Stomach (tissue), 4 donors: ENCODE measurements at regions not wholly inside any gene's neighbourhood (a gene's known extent, or its start where the extent isn't known, plus 50 kb on each side); places are given as distances from the start of the nearest gene placed in this dataset.

ENCODE experiments used
- CTCF ChIP-seq, 7 experiments: fragments of 450-650 bp in 4 of 7; fragments of 200-600 bp in 3 of 7; sonication (generic) in 3 of 7; IDR thresholded peaks; one replicate each; pipeline ENCODE4 v1.5.1; 2016 to 2019; ENCODE audit warnings: antibody characterized with exemption in 7 of 7, control low read depth in 2 of 7, mild to moderate bottlenecking in 1 of 7
- EP300 ChIP-seq: sonication (generic); formaldehyde crosslinking; IDR thresholded peaks from one replicate; pipeline ENCODE4 v1.6.1; 2017; ENCODE audit warnings: antibody characterized with exemption
- POLR2A ChIP-seq, 4 donors: fragments of 450-650 bp; IDR thresholded peaks; one replicate each; pipeline ENCODE4 v1.6.1; 2016; ENCODE audit warnings: antibody characterized with exemption in 4 of 4, control low read depth in 2 of 4, mild to moderate bottlenecking in 1 of 4, moderate library complexity in 1 of 4
- POLR2AphosphoS5 ChIP-seq, 3 donors: sonication (generic); formaldehyde crosslinking; IDR thresholded peaks; one replicate each; pipeline ENCODE4 v1.6.1; 2016; ENCODE audit warnings: antibody characterized with exemption in 3 of 3

- TF ChIP-seq POLR2A (IDR thresholded peaks at IDR 0.05): no peak
- no peak for TF ChIP-seq CTCF (IDR thresholded peaks at IDR 0.05)
- no peak for TF ChIP-seq POLR2AphosphoS5 (IDR thresholded peaks at IDR 0.05)
- no peak for TF ChIP-seq EP300
Observed at GRCh38 chr6:164102693-164103092, 688.2 kb downstream of the QKI start.
